GM12878 (cell line): ENCODE measurements at regions not wholly inside any gene's neighbourhood (a gene's known extent, or its start where the extent isn't known, plus 50 kb on each side); places are given as distances from the start of the nearest gene placed in this dataset.
A peak's percentile ranks its signal among the peaks of the same experiment; 100 is the strongest.

Experiments
- ATAC-seq: fragments of 200-7000 bp; cut with Tn5 transposase; 3 replicates; pipeline ENCODE4 v1.9.1; 2020; ENCODE audit warnings: mild to moderate bottlenecking, moderate library complexity
- BruUV-seq: library from RNA; stranded (reverse); fragments of 400-500 nt; replicated peaks from 2 replicates; lab custom pipeline; 2021; lab: Mats Ljungman, UMichigan
- CTCF ChIA-PET: fragments of 300-600 bp; sonication (Branson Sonifier 250); formaldehyde crosslinking; extraction: SDS; loops from one replicate; lab custom pipeline; 2021; ENCODE audit warnings: inconsistent platforms; lab: Yijun Ruan, JAX
- POLR2A ChIA-PET: fragments of 350-600 bp; formaldehyde crosslinking; extraction: SDS; loops from one replicate; lab custom pipeline; 2021; ENCODE audit warnings: inconsistent platforms; lab: Charles Lee
- RAD21 ChIA-PET: fragments of 300-600 bp; sonication (Branson Sonifier 250); formaldehyde crosslinking; loops from one replicate; lab custom pipeline; 2023; ENCODE audit warnings: antibody characterized with exemption; ENCODE audit not compliant: unreplicated experiment; lab: Charles Lee
- SMC1A ChIA-PET: fragments of 300-600 bp; sonication (Branson Sonifier 250); formaldehyde crosslinking; loops from one replicate; lab custom pipeline; 2023; ENCODE audit not compliant: unreplicated experiment, uncharacterized antibody; lab: Charles Lee
- DNase-seq: peaks from one replicate; pipeline ENCODE4 v3.0.0-alpha.2; 2011; ENCODE audit warnings: low read depth, low spot score
- FAIRE-seq: peaks from 3 replicates; lab custom pipeline; 2011; peaks lifted over from hg19 to GRCh38; lab: Jason Lieb, UNC
- H2AFZ ChIP-seq: 2 replicates; pipeline ENCODE4 v1.6.0; 2011; ENCODE audit warnings: low read depth, low read length, control low read depth; ENCODE audit not compliant: control insufficient read depth
- H3K27ac ChIP-seq: 2 replicates; pipeline ENCODE4 v1.5.1; 2011; ENCODE audit warnings: control low read depth; ENCODE audit not compliant: control insufficient read depth, insufficient read depth
- H3K27me3 ChIP-seq, 2 experiments: replicated peaks in 1 of 2; 2 replicates each; pipeline versions ENCODE4 v1.6.0 to v1.6.1; 2011; ENCODE audit warnings: low read length in 1 of 2; ENCODE audit not compliant: control insufficient read depth in 2 of 2, insufficient read depth in 2 of 2
- H3K36me3 ChIP-seq, 2 experiments: 2 replicates each; pipeline ENCODE4 v1.5.1; 2011; ENCODE audit warnings: low read length in 1 of 2; ENCODE audit not compliant: control insufficient read depth in 2 of 2, insufficient read depth in 2 of 2
- H3K4me1 ChIP-seq: 2 replicates; pipeline ENCODE4 v1.6.1; 2011; ENCODE audit warnings: mild to moderate bottlenecking, low read length, moderate library complexity, mixed read lengths; ENCODE audit not compliant: control insufficient read depth, insufficient read depth
- H3K4me2 ChIP-seq: 2 replicates; pipeline ENCODE4 v1.6.0; 2011; ENCODE audit warnings: control low read depth; ENCODE audit not compliant: control insufficient read depth, insufficient read depth
- H3K4me3 ChIP-seq: fragments of 200-600 bp; sonication (generic); 2 replicates; pipeline ENCODE4 v1.5.1; 2016
- H3K79me2 ChIP-seq: 2 replicates; pipeline ENCODE4 v1.6.0; 2011; ENCODE audit warnings: low read length; ENCODE audit not compliant: control insufficient read depth, insufficient read depth
- H3K9ac ChIP-seq: 2 replicates; pipeline ENCODE4 v1.8.0; 2011; ENCODE audit warnings: low read length, control low read depth, mixed read lengths; ENCODE audit not compliant: control insufficient read depth, insufficient read depth
- H3K9me3 ChIP-seq: replicated peaks from 3 replicates; pipeline ENCODE4 v1.5.1; 2011; ENCODE audit warnings: mild to moderate bottlenecking, low read length; ENCODE audit not compliant: control insufficient read depth, insufficient read depth
- H4K20me1 ChIP-seq: 2 replicates; pipeline ENCODE4 v1.6.0; 2011; ENCODE audit not compliant: control insufficient read depth, insufficient read depth
- CTCF ChIP-seq, 3 experiments: IDR thresholded peaks in 2 of 3; conservative IDR thresholded peaks in 1 of 3; 2 replicates each; pipeline ENCODE4 v1.5.1; 2011; ENCODE audit warnings: low read depth in 3 of 3, low read length in 3 of 3, mild to moderate bottlenecking in 3 of 3, control low read depth in 2 of 3, moderate library complexity in 2 of 3, inconsistent platforms in 1 of 3, mixed read lengths in 1 of 3; ENCODE audit not compliant: control insufficient read depth in 2 of 3, insufficient read depth in 1 of 3; ENCODE audit errors: extremely low read depth in 1 of 3
- IRF5 ChIP-seq: fragments of 450-650 bp; IDR thresholded peaks from 2 replicates; pipeline ENCODE4 v1.6.1; 2017; ENCODE audit warnings: borderline replicate concordance
- KDM1A ChIP-seq: fragments of 200-600 bp; sonication (generic); IDR thresholded peaks from 2 replicates; pipeline ENCODE4 v1.6.1; 2016; ENCODE audit warnings: borderline replicate concordance
- POLR2A ChIP-seq: IDR thresholded peaks from 2 replicates; pipeline ENCODE4 v1.6.1; 2011; ENCODE audit warnings: low read depth, mild to moderate bottlenecking, low read length
- RELB ChIP-seq: fragments of 450-650 bp; IDR thresholded peaks from 2 replicates; pipeline ENCODE4 v1.6.1; 2017; ENCODE audit warnings: low read depth, mild to moderate bottlenecking, moderate library complexity
- SPI1 ChIP-seq: IDR thresholded peaks from 2 replicates; pipeline ENCODE4 v1.6.1; 2011; ENCODE audit warnings: low read depth, mild to moderate bottlenecking, low read length, moderate library complexity, borderline replicate concordance; ENCODE audit not compliant: insufficient read depth
- whole genome bisulfite sequencing: methylation state at CpG from one replicate; pipeline ENCODE4 v1.1.6; 2016; ENCODE audit warnings: low lambda C conversion rate; ENCODE audit not compliant: insufficient replicate concordance, insufficient coverage; ENCODE audit errors: missing lambda C conversion rate; 5-methylcytosine and 5-hydroxymethylcytosine counted together
- in situ Hi-C: fragments of 300-500 bp; cut with MboI; formaldehyde crosslinking; loops from 9 replicates; pipeline ENCODE4 v1.14.3; 2018; ENCODE audit warnings: mixed read lengths
- intact Hi-C: fragments of 100-400 bp; cut with micrococcal nuclease; formaldehyde crosslinking; loops from one replicate; pipeline ENCODE4 v1.14.2; 2022; ENCODE audit not compliant: unreplicated experiment

- H2AFZ ChIP-seq: no peak overlapping the region
- H3K4me3 ChIP-seq: no peak overlapping the region
- in situ Hi-C loops: no loop called here
- BruUV-seq: no TSS peak
- ATAC-seq (no peak), FAIRE-seq (no peak), DNase-seq (no peak)
- ChIA-PET CTCF (no interaction called here), RAD21 (no interaction called here), POLR2A (no interaction called here), SMC1A (no interaction called here)
- no peaks in the 10 kb centered on the region for H3K4me1 ChIP-seq
- TF ChIP-seq KDM1A: no peak
- H3K9ac ChIP-seq: no peak overlapping the region
- H3K27me3 ChIP-seq: 0 out of 4 replicates have a peak, but pooled peaks cover 0 to 2% of the 10 kb centered on the region in 2 experiments
- intact Hi-C loops: no loop called here
- H3K79me2 ChIP-seq: no peaks in the 10 kb centered on the region
- H3K4me2 ChIP-seq: no peak overlapping the region
- no peak overlapping the region for H3K27ac ChIP-seq
- no peaks in the 10 kb centered on the region for H4K20me1 ChIP-seq
- no peaks in the 10 kb centered on the region for H3K9me3 ChIP-seq
- H3K36me3 ChIP-seq: no peaks in the 10 kb centered on the region
- 0% methylated on average over 3 of the region's 3 CpGs for WGBS
These were observed 107.3 kb downstream of the MINAR1 start for GRCh38 chr15:79539401-79539800.

GRCh38 chr15:79540551-79540950 lies 108.4 kb downstream of the MINAR1 start:
- H2AFZ ChIP-seq: no peak overlapping the region
- H3K27me3 ChIP-seq: no peaks in the 10 kb centered on the region; a peak in 1 of 4 replicates

More at GRCh38 chr15:79540551-79540950, 108.4 kb downstream of the MINAR1 start:
- ChIA-PET CTCF (no interaction called here), RAD21 (no interaction called here), POLR2A (no interaction called here), SMC1A (interaction anchor here (1.3 kb wide), 1 partner anchor 9 kb away, joined by 4 read pairs; no protein-coding TSS in a partner anchor)
- no peaks in the 10 kb centered on the region for H3K79me2 ChIP-seq
- FAIRE-seq: no peak
- no peak overlapping the region for H3K4me3 ChIP-seq
- H3K36me3 ChIP-seq: no peaks in the 10 kb centered on the region
- no peaks in the 10 kb centered on the region for H3K9me3 ChIP-seq
- in situ Hi-C loops (no loop called here), intact Hi-C loops (no loop called here)
- no peak overlapping the region for H3K4me2 ChIP-seq
- no peak overlapping the region for H3K9ac ChIP-seq
- H3K27ac ChIP-seq: no peak overlapping the region
- TF ChIP-seq SPI1: peak; percentile 62
- peak in 2 of 3 experiments; percentile 20; a peak in 1 of 6 replicates for TF ChIP-seq CTCF (IDR thresholded peaks at IDR 0.05 in 2 of 3, conservative IDR thresholded peaks at IDR 0.05 in 1 of 3; ENCODE audit: control insufficient read depth in 2 of 3, extremely low read depth in 1 of 3, insufficient read depth in 1 of 3, low read depth in 3 of 3, low read length in 3 of 3)
- TF ChIP-seq IRF5: no peak
- TF ChIP-seq POLR2A: no peak
- no peak for TF ChIP-seq RELB
- TF ChIP-seq, all 136 proteins: peak for 2
- no peaks in the 10 kb centered on the region for H3K4me1 ChIP-seq
- ATAC-seq (peak; percentile 48; the same call in 2 of the 3 replicates), DNase-seq (no peak)
- H4K20me1 ChIP-seq: no peaks in the 10 kb centered on the region
- no TSS peak for BruUV-seq
- 50% methylated on average over 2 of the region's 2 CpGs for WGBS
